Prostate gland (tissue), 2 donors: ENCODE measurements at regions not wholly inside any gene's neighbourhood (a gene's known extent, or its start where the extent isn't known, plus 50 kb on each side); places are given as distances from the start of the nearest gene placed in this dataset.

Source experiments
- POLR2A ChIP-seq: fragments of 450-650 bp; IDR thresholded peaks from one replicate; pipeline ENCODE4 v1.6.1; 2016; ENCODE audit warnings: antibody characterized with exemption, mild to moderate bottlenecking
- TF ChIP-seq, protein P1 (sequence below), 4 experiments: fragments of 200-600 bp in 2 of 4; fragments of 450-650 bp in 2 of 4; sonication (generic) in 2 of 4; IDR thresholded peaks; 1 replicate in 3 of 4; 2 replicates in 1 of 4; pipeline ENCODE4 v1.5.1; 2016 to 2019; ENCODE audit warnings: antibody characterized with exemption in 4 of 4, mild to moderate bottlenecking in 2 of 4, moderate library complexity in 2 of 4

DNA sequence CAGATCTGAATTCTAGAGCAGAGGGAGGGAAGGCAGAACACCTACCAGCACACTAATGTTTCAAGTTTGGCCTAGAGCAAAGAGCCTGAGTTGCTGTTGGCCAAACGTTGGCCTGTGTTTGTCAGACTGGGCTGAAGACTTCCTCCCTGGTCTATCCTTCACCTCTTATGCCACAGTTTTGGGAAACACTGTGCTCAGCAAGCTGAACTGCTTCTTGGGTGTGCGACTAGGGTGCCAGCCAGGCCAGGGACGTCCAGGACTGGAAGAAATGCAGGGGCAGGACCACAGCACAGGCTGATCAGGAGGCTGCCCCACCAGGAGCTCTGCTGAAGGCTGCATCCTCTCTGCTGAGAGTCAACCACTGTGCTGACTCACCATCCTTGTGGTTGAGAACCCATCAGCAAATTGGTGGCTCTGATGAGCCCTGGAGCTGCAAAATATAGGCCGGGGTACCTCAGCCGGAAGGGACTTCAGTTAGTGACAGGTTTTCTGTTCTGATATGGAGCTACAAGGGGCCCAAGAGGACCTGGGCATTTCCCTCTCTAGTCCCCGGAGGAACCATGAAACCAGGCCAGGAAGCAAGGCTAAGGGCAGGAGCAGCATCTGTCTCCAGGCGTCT, 131.6 kb upstream of the RASGRP1 start:
- TF ChIP-seq, protein P1, sequence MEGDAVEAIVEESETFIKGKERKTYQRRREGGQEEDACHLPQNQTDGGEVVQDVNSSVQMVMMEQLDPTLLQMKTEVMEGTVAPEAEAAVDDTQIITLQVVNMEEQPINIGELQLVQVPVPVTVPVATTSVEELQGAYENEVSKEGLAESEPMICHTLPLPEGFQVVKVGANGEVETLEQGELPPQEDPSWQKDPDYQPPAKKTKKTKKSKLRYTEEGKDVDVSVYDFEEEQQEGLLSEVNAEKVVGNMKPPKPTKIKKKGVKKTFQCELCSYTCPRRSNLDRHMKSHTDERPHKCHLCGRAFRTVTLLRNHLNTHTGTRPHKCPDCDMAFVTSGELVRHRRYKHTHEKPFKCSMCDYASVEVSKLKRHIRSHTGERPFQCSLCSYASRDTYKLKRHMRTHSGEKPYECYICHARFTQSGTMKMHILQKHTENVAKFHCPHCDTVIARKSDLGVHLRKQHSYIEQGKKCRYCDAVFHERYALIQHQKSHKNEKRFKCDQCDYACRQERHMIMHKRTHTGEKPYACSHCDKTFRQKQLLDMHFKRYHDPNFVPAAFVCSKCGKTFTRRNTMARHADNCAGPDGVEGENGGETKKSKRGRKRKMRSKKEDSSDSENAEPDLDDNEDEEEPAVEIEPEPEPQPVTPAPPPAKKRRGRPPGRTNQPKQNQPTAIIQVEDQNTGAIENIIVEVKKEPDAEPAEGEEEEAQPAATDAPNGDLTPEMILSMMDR (IDR thresholded peaks at IDR 0.05) = no peak
- no peak for TF ChIP-seq POLR2A
